Natural killer cell (primary cell): ENCODE measurements at regions not wholly inside any gene's neighbourhood (a gene's known extent, or its start where the extent isn't known, plus 50 kb on each side); places are given as distances from the start of the nearest gene placed in this dataset.

Experiments
- ATAC-seq, 3 donors: fragments of 150-1000 bp in 2 of 3; fragments of 200-7000 bp in 1 of 3; cut with Tn5 transposase; 1 replicate in 1 of 3; 2 replicates in 2 of 3; pipeline ENCODE4 v1.10.0; 2021; ENCODE audit warnings: mild to moderate bottlenecking in 2 of 3, moderate library complexity in 2 of 3
- DNase-seq, 2 donors: peaks; one replicate each; pipeline versions ENCODE4 v3.0.0 to v3.0.0-alpha.2; 2013 to 2021; ENCODE audit warnings: mixed read lengths in 1 of 2
- H3K27ac ChIP-seq: one replicate; pipeline ENCODE4 v1.5.1; 2013; ENCODE audit warnings: mild to moderate bottlenecking, low read length
- H3K27me3 ChIP-seq: one replicate; pipeline ENCODE4 v1.6.1; 2013; ENCODE audit warnings: low read length; ENCODE audit not compliant: control insufficient read depth, insufficient read depth
- H3K36me3 ChIP-seq: one replicate; pipeline ENCODE4 v1.6.1; 2013; ENCODE audit warnings: low read length; ENCODE audit not compliant: control insufficient read depth, insufficient read depth
- H3K4me1 ChIP-seq: one replicate; pipeline ENCODE4 v1.6.1; 2013; ENCODE audit warnings: low read length; ENCODE audit not compliant: control insufficient read depth, insufficient read depth
- H3K4me3 ChIP-seq: one replicate; pipeline ENCODE4 v1.5.1; 2013; ENCODE audit warnings: low read length
- H3K9me3 ChIP-seq: one replicate; pipeline ENCODE4 v1.6.1; 2013; ENCODE audit warnings: low read length; ENCODE audit not compliant: control insufficient read depth, insufficient read depth
- H3K27ac Mint-ChIP-seq, 2 donors: one replicate each; pipeline ENCODE4 v1.8.0; 2022; ENCODE audit warnings: mild to moderate bottlenecking in 2 of 2, mixed read lengths in 2 of 2, moderate library complexity in 1 of 2
- H3K27me3 Mint-ChIP-seq, 2 donors: one replicate each; pipeline ENCODE4 v1.8.0; 2022; ENCODE audit warnings: low read depth in 2 of 2, mixed read lengths in 2 of 2
- H3K36me3 Mint-ChIP-seq: one replicate; pipeline ENCODE4 v1.8.0; 2022; ENCODE audit warnings: mixed read lengths
- H3K4me1 Mint-ChIP-seq, 2 donors: one replicate each; pipeline ENCODE4 v1.8.0; 2022; ENCODE audit warnings: mixed read lengths in 2 of 2
- H3K4me3 Mint-ChIP-seq: one replicate; pipeline ENCODE4 v1.8.0; 2022; ENCODE audit warnings: mild to moderate bottlenecking, moderate library complexity, mixed read lengths
- H3K9me3 Mint-ChIP-seq, 2 donors: one replicate each; pipeline ENCODE4 v1.8.0; 2022; ENCODE audit warnings: mixed read lengths in 2 of 2
- CTCF ChIP-seq: fragments of 200-600 bp; IDR thresholded peaks from one replicate; pipeline ENCODE4 v1.8.0; 2022; ENCODE audit warnings: antibody characterized with exemption
- WGBS: methylation state at CpG from one replicate; pipeline ENCODE4 v1.1.7; 2013; ENCODE audit warnings: missing lambda C conversion rate; ENCODE audit not compliant: insufficient coverage; 5-methylcytosine and 5-hydroxymethylcytosine counted together
- intact Hi-C: fragments of 100-400 bp; cut with micrococcal nuclease; formaldehyde crosslinking; loops from one replicate; pipeline ENCODE4 v1.14.2; 2022

GRCh38 chr3:174423936-174424335 lies 435.2 kb upstream of the NAALADL2 start:
- Histone ChIP-seq H3K36me3 (no peaks in the 10 kb centered on the region), H3K27ac (no peak overlapping the region), H3K4me1 (no peaks in the 10 kb centered on the region), H3K9me3 (no peaks in the 10 kb centered on the region), H3K4me3 (no peak overlapping the region), H3K27me3 (no peaks in the 10 kb centered on the region)
- no peak for DNase-seq
- H3K9me3 Mint-ChIP-seq, result peaks cover 0 to 2% of the 10 kb centered on the region in 2 donors
- H3K36me3 Mint-ChIP-seq, result no peaks in the 10 kb centered on the region
- no peaks in the 10 kb centered on the region for H3K27me3 Mint-ChIP-seq
- intact Hi-C loops, result no loop called here
- H3K4me3 Mint-ChIP-seq, result no peak overlapping the region
- no peaks in the 10 kb centered on the region for H3K4me1 Mint-ChIP-seq
- 92% methylated on average over 2 of the region's 2 CpGs for WGBS
- H3K27ac Mint-ChIP-seq, result no peak overlapping the region
- no peak for TF ChIP-seq CTCF
- no peak for ATAC-seq

GRCh38 chr3:174424656-174425055 lies 434.5 kb upstream of the NAALADL2 start:
- Mint-ChIP-seq H3K9me3 (peaks cover 2% of the 10 kb centered on the region in 2 donors), H3K27ac (no peak overlapping the region), H3K4me3 (no peak overlapping the region), H3K4me1 (no peaks in the 10 kb centered on the region), H3K36me3 (no peaks in the 10 kb centered on the region), H3K27me3 (no peaks in the 10 kb centered on the region)
- no peak for DNase-seq
- no peak for ATAC-seq
- Histone ChIP-seq H3K27ac (no peak overlapping the region), H3K36me3 (no peaks in the 10 kb centered on the region), H3K4me1 (no peaks in the 10 kb centered on the region), H3K4me3 (no peak overlapping the region), H3K9me3 (no peaks in the 10 kb centered on the region), H3K27me3 (no peaks in the 10 kb centered on the region)
- no peak for TF ChIP-seq CTCF
- intact Hi-C loops, result no loop called here
- WGBS, result 60% methylated on average over 1 of the region's 1 CpG

GRCh38 chr3:174425422-174425821 lies 433.7 kb upstream of the NAALADL2 start:
- no peaks in the 10 kb centered on the region for H3K36me3 Mint-ChIP-seq
- peaks cover 2% of the 10 kb centered on the region in 2 donors for H3K9me3 Mint-ChIP-seq
- ATAC-seq, result no peak
- H3K4me3 ChIP-seq, result no peak overlapping the region
- no peak for TF ChIP-seq CTCF
- H3K9me3 ChIP-seq, result no peaks in the 10 kb centered on the region
- no peaks in the 10 kb centered on the region for H3K4me1 Mint-ChIP-seq
- 95% methylated on average over 2 of the region's 3 CpGs for WGBS
- H3K4me3 Mint-ChIP-seq, result no peak overlapping the region
- DNase-seq, result no peak
- no peaks in the 10 kb centered on the region for H3K36me3 ChIP-seq
- H3K27me3 Mint-ChIP-seq, result no peaks in the 10 kb centered on the region
- intact Hi-C loops, result no loop called here
- H3K27ac Mint-ChIP-seq, result no peak overlapping the region
- no peak overlapping the region for H3K27ac ChIP-seq
- no peaks in the 10 kb centered on the region for H3K27me3 ChIP-seq
- no peaks in the 10 kb centered on the region for H3K4me1 ChIP-seq

- Mint-ChIP-seq H3K27ac (no peak overlapping the region), H3K4me3 (no peak overlapping the region), H3K27me3 (no peaks in the 10 kb centered on the region), H3K4me1 (no peaks in the 10 kb centered on the region), H3K36me3 (no peaks in the 10 kb centered on the region), H3K9me3 (peaks cover 0 to 5% of the 10 kb centered on the region in 2 donors)
- H3K9me3 ChIP-seq, result no peaks in the 10 kb centered on the region
- H3K4me1 ChIP-seq, result no peaks in the 10 kb centered on the region
- no peaks in the 10 kb centered on the region for H3K36me3 ChIP-seq
- ATAC-seq (no peak), DNase-seq (no peak)
- H3K4me3 ChIP-seq, result no peak overlapping the region
- 87% methylated on average over 2 of the region's 2 CpGs for WGBS
- intact Hi-C loops, result no loop called here
- TF ChIP-seq CTCF, result no peak
- H3K27me3 ChIP-seq, result no peaks in the 10 kb centered on the region
- H3K27ac ChIP-seq, result no peak overlapping the region
These were observed 428.1 kb upstream of the NAALADL2 start for GRCh38 chr3:174430986-174431385.
